AG20443 (cell line): ENCODE measurements at regions not wholly inside any gene's neighbourhood (a gene's known extent, or its start where the extent isn't known, plus 50 kb on each side); places are given as distances from the start of the nearest gene placed in this dataset.

Experiments
- DNase-seq: peaks from one replicate; pipeline ENCODE4 v3.0.0; 2012; ENCODE audit warnings: low spot score, mixed read lengths

GRCh38 chr1:221469476-221469875, 272.4 kb downstream of the DUSP10 start:
- no peak for DNase-seq

- DNase-seq, result no peak
These were observed 271.7 kb downstream of the DUSP10 start for GRCh38 chr1:221470000-221470698.

- DNase-seq, result no peak
These were observed 268.5 kb downstream of the DUSP10 start for GRCh38 chr1:221473411-221473810.

GRCh38 chr1:221477252-221477651, 264.6 kb downstream of the DUSP10 start:
- DNase-seq, result no peak

GRCh38 chr1:221478050-221478949, 263.6 kb downstream of the DUSP10 start:
- peak; percentile 83 for DNase-seq

GRCh38 chr1:221487781-221488524, 253.9 kb downstream of the DUSP10 start:
- DNase-seq, result peak; percentile 17

GRCh38 chr1:221488550-221488949, 253.3 kb downstream of the DUSP10 start:
- no peak for DNase-seq

GRCh38 chr1:221494670-221495069, 247.2 kb downstream of the DUSP10 start:
- no peak for DNase-seq

GRCh38 chr1:221497046-221497445, 244.8 kb downstream of the DUSP10 start:
- DNase-seq, result no peak

GRCh38 chr1:221503268-221503667, 238.6 kb downstream of the DUSP10 start:
- no peak for DNase-seq

- DNase-seq, result no peak
These were observed 232.1 kb downstream of the DUSP10 start for GRCh38 chr1:221509575-221510355.

- no peak for DNase-seq
These were observed 230.9 kb downstream of the DUSP10 start for GRCh38 chr1:221510793-221511503.

- no peak for DNase-seq
These were observed 230.1 kb downstream of the DUSP10 start for GRCh38 chr1:221511797-221512196.

- no peak for DNase-seq
These were observed 227.1 kb downstream of the DUSP10 start for GRCh38 chr1:221514806-221515205.

GRCh38 chr1:221515496-221515895, 226.4 kb downstream of the DUSP10 start:
- DNase-seq, result no peak

GRCh38 chr1:221517961-221518360, 223.9 kb downstream of the DUSP10 start:
- peak; percentile 23 for DNase-seq

- DNase-seq, result no peak
These were observed 221.6 kb downstream of the DUSP10 start for GRCh38 chr1:221520250-221520649.

- no peak for DNase-seq
These were observed 220.2 kb downstream of the DUSP10 start for GRCh38 chr1:221521686-221522085.

- DNase-seq, result no peak
These were observed 219.4 kb downstream of the DUSP10 start for GRCh38 chr1:221522529-221522940.

GRCh38 chr1:221525749-221526148, 216.1 kb downstream of the DUSP10 start:
- no peak for DNase-seq

GRCh38 chr1:221527302-221527701, 214.6 kb downstream of the DUSP10 start:
- no peak for DNase-seq
